Loucy (cell line): ENCODE measurements at regions not wholly inside any gene's neighbourhood (a gene's known extent, or its start where the extent isn't known, plus 50 kb on each side); places are given as distances from the start of the nearest gene placed in this dataset.

Experiments used
- H2AFZ ChIP-seq: fragments of 200-600 bp; sonication (generic); 2 replicates; pipeline ENCODE4 v1.6.0; 2016; ENCODE audit warnings: antibody characterized with exemption, mild to moderate bottlenecking, low read length, moderate library complexity
- H3F3A ChIP-seq: fragments of 200-600 bp; 2 replicates; pipeline ENCODE4 v1.6.0; 2016; ENCODE audit warnings: antibody characterized with exemption, low read depth, mild to moderate bottlenecking
- H3K27me3 ChIP-seq: fragments of 200-600 bp; sonication (generic); 2 replicates; pipeline ENCODE4 v1.6.1; 2014; ENCODE audit warnings: low read length, mild to moderate bottlenecking; ENCODE audit not compliant: insufficient read depth, poor library complexity, severe bottlenecking
- H3K36me3 ChIP-seq: fragments of 200-600 bp; sonication (generic); 2 replicates; pipeline ENCODE4 v1.6.1; 2016; ENCODE audit warnings: low read length; ENCODE audit not compliant: insufficient read depth
- H3K4me1 ChIP-seq: fragments of 200-600 bp; sonication (generic); 2 replicates; pipeline ENCODE4 v1.5.1; 2014; ENCODE audit warnings: low read length, mild to moderate bottlenecking; ENCODE audit not compliant: insufficient read depth, poor library complexity, severe bottlenecking
- H3K4me2 ChIP-seq: fragments of 200-600 bp; sonication (generic); 2 replicates; pipeline ENCODE4 v1.6.0; 2014; ENCODE audit warnings: antibody characterized with exemption, low read length, low read depth, mild to moderate bottlenecking; ENCODE audit not compliant: poor library complexity, severe bottlenecking
- H3K4me3 ChIP-seq: fragments of 200-600 bp; sonication (generic); 2 replicates; pipeline ENCODE4 v1.5.1; 2014; ENCODE audit warnings: low read length, mild to moderate bottlenecking, mixed read lengths; ENCODE audit not compliant: poor library complexity, severe bottlenecking
- H3K79me2 ChIP-seq: fragments of 200-600 bp; sonication (generic); 2 replicates; pipeline ENCODE4 v1.6.1; 2014; ENCODE audit warnings: low read length; ENCODE audit not compliant: insufficient read depth
- H3K9ac ChIP-seq: fragments of 200-600 bp; sonication (generic); 2 replicates; pipeline ENCODE4 v1.6.0; 2014; ENCODE audit warnings: mild to moderate bottlenecking, low read depth, low read length, moderate library complexity; ENCODE audit not compliant: poor library complexity, severe bottlenecking
- H3K9me2 ChIP-seq: fragments of 200-600 bp; sonication (generic); replicated peaks from 2 replicates; pipeline ENCODE4 v1.6.1; 2016; ENCODE audit warnings: low read depth, low read length, mixed read lengths
- H3K9me3 ChIP-seq: fragments of 200-600 bp; sonication (generic); 2 replicates; pipeline ENCODE4 v1.6.1; 2014; ENCODE audit warnings: mild to moderate bottlenecking, antibody characterized with exemption, low read length, low read depth; ENCODE audit not compliant: insufficient read depth
- H4K20me1 ChIP-seq: fragments of 200-600 bp; sonication (generic); 2 replicates; pipeline ENCODE4 v1.6.0; 2014; ENCODE audit warnings: antibody characterized with exemption, low read length, mild to moderate bottlenecking; ENCODE audit not compliant: insufficient read depth, poor library complexity, severe bottlenecking
- CTCF ChIP-seq: fragments of 200-600 bp; sonication (generic); conservative IDR thresholded peaks from 2 replicates; pipeline ENCODE4 v1.5.1; 2014; ENCODE audit warnings: mild to moderate bottlenecking, antibody characterized with exemption, low read length
- EZH2phosphoT487 ChIP-seq: fragments of 200-600 bp; IDR thresholded peaks from 2 replicates; pipeline ENCODE4 v1.6.1; 2018; ENCODE audit warnings: antibody characterized with exemption, mild to moderate bottlenecking, moderate library complexity, borderline replicate concordance

GRCh38 chr11:116130122-116130521, 625.9 kb upstream of the CADM1 start:
- Histone ChIP-seq H3K27me3 (no peaks in the 10 kb centered on the region), H3K4me1 (no peaks in the 10 kb centered on the region), H4K20me1 (no peaks in the 10 kb centered on the region), H3K36me3 (no peaks in the 10 kb centered on the region), H3K4me3 (no peak overlapping the region), H3K4me2 (no peak overlapping the region), H3K9ac (no peak overlapping the region), H2AFZ (no peak overlapping the region), H3F3A (no peaks in the 10 kb centered on the region), H3K9me2 (no peaks in the 10 kb centered on the region), H3K9me3 (no peaks in the 10 kb centered on the region), H3K79me2 (no peaks in the 10 kb centered on the region)
- TF ChIP-seq EZH2phosphoT487 (no peak), CTCF (no peak)

- no peaks in the 10 kb centered on the region for H4K20me1 ChIP-seq
- H3K27me3 ChIP-seq, result no peaks in the 10 kb centered on the region
- no peaks in the 10 kb centered on the region for H3F3A ChIP-seq
- H3K79me2 ChIP-seq, result no peaks in the 10 kb centered on the region
- no peak overlapping the region for H3K4me2 ChIP-seq
- no peaks in the 10 kb centered on the region for H3K36me3 ChIP-seq
- H3K9me3 ChIP-seq, result no peaks in the 10 kb centered on the region
- no peaks in the 10 kb centered on the region for H3K9me2 ChIP-seq
- no peak overlapping the region for H3K4me3 ChIP-seq
- no peak overlapping the region for H3K9ac ChIP-seq
- TF ChIP-seq EZH2phosphoT487 (no peak), CTCF (no peak)
- no peaks in the 10 kb centered on the region for H3K4me1 ChIP-seq
- no peak overlapping the region for H2AFZ ChIP-seq
Observed at GRCh38 chr11:116129456-116129855, 625.2 kb upstream of the CADM1 start.

GRCh38 chr11:116126562-116126961, 622.3 kb upstream of the CADM1 start:
- H3K4me3 ChIP-seq, result no peak overlapping the region
- H3K9me3 ChIP-seq, result no peaks in the 10 kb centered on the region
- H3K9ac ChIP-seq, result no peak overlapping the region
- H3K9me2 ChIP-seq, result no peaks in the 10 kb centered on the region
- no peaks in the 10 kb centered on the region for H3K27me3 ChIP-seq
- H3K36me3 ChIP-seq, result no peaks in the 10 kb centered on the region
- TF ChIP-seq CTCF (no peak), EZH2phosphoT487 (no peak)
- no peaks in the 10 kb centered on the region for H4K20me1 ChIP-seq
- H3K79me2 ChIP-seq, result no peaks in the 10 kb centered on the region
- no peaks in the 10 kb centered on the region for H3K4me1 ChIP-seq
- no peak overlapping the region for H2AFZ ChIP-seq
- H3K4me2 ChIP-seq, result no peak overlapping the region
- H3F3A ChIP-seq, result no peaks in the 10 kb centered on the region
